Brain microvascular endothelial cell (primary cell): ENCODE measurements at regions not wholly inside any gene's neighbourhood (a gene's known extent, or its start where the extent isn't known, plus 50 kb on each side); places are given as distances from the start of the nearest gene placed in this dataset.

Source experiments
- DNase-seq: peaks from one replicate; pipeline ENCODE4 v3.0.0-alpha.2; 2020
- H3K27ac ChIP-seq: fragments of 250-450 bp; sonication (Bioruptor Pico); 2 replicates; pipeline ENCODE4 v1.5.1; 2020; ENCODE audit warnings: mild to moderate bottlenecking, moderate library complexity
- H3K27me3 ChIP-seq: fragments of 250-450 bp; sonication (Bioruptor Pico); replicated peaks from 2 replicates; pipeline ENCODE4 v1.5.1; 2020; ENCODE audit warnings: mild to moderate bottlenecking
- H3K36me3 ChIP-seq: fragments of 250-450 bp; sonication (Bioruptor Pico); replicated peaks from 2 replicates; pipeline ENCODE4 v1.5.1; 2020; ENCODE audit warnings: mild to moderate bottlenecking
- H3K4me3 ChIP-seq: 2 replicates; pipeline ENCODE4 v1.5.1; 2011; ENCODE audit warnings: low read depth, mild to moderate bottlenecking, control low read depth, low read length, moderate library complexity
- CTCF ChIP-seq: IDR thresholded peaks from 2 replicates; pipeline ENCODE4 v1.5.1; 2011; ENCODE audit warnings: low read depth, mild to moderate bottlenecking, moderate library complexity, low read length, control low read depth, inconsistent platforms; ENCODE audit errors: missing control alignments
- in situ Hi-C: cut with HindIII; loops from 2 replicates; pipeline ENCODE4 v1.10.0; 2017; ENCODE audit warnings: low sequenced_read_pairs, low pct_ligation_motif_present

- H3K36me3 ChIP-seq: no peaks in the 10 kb centered on the region
- H3K27me3 ChIP-seq: no peaks in the 10 kb centered on the region
- H3K4me3 ChIP-seq: no peak overlapping the region
- H3K27ac ChIP-seq: no peak overlapping the region
- no peak for DNase-seq
- in situ Hi-C loops: no loop called here
- no peak for TF ChIP-seq CTCF
Observed at GRCh38 chrX:109928596-109929335, 74.1 kb upstream of the TMEM164 start.

GRCh38 chrX:109931677-109932076 is 71.2 kb upstream of the TMEM164 start:
- Histone ChIP-seq H3K27me3 (no peaks in the 10 kb centered on the region), H3K4me3 (no peak overlapping the region), H3K36me3 (no peaks in the 10 kb centered on the region), H3K27ac (no peak overlapping the region)
- no peak for DNase-seq
- in situ Hi-C loops: no loop called here
- TF ChIP-seq CTCF: no peak

- Histone ChIP-seq H3K36me3 (no peaks in the 10 kb centered on the region), H3K27me3 (no peaks in the 10 kb centered on the region), H3K4me3 (no peak overlapping the region), H3K27ac (no peak overlapping the region)
- DNase-seq: no peak
- in situ Hi-C loops: no loop called here
- no peak for TF ChIP-seq CTCF
Observed at GRCh38 chrX:109934434-109934833, 68.5 kb upstream of the TMEM164 start.

- in situ Hi-C loops: no loop called here
Observed at GRCh38 chrX:109934935-109935334, 68.0 kb upstream of the TMEM164 start.

GRCh38 chrX:109936114-109936513 is 66.8 kb upstream of the TMEM164 start:
- no peak for TF ChIP-seq CTCF
- Histone ChIP-seq H3K27ac (no peak overlapping the region), H3K4me3 (no peak overlapping the region), H3K27me3 (no peaks in the 10 kb centered on the region), H3K36me3 (no peaks in the 10 kb centered on the region)
- in situ Hi-C loops: no loop called here
- DNase-seq: no peak

More at GRCh38 chrX:109934935-109935334, 68.0 kb upstream of the TMEM164 start:
- no peak overlapping the region for H3K27ac ChIP-seq
- DNase-seq: peak; percentile 34
- no peaks in the 10 kb centered on the region for H3K36me3 ChIP-seq
- H3K4me3 ChIP-seq: no peak overlapping the region
- H3K27me3 ChIP-seq: no peaks in the 10 kb centered on the region
- TF ChIP-seq CTCF: no peak

GRCh38 chrX:109936598-109936997 is 66.3 kb upstream of the TMEM164 start:
- DNase-seq: peak; percentile 8
- H3K27me3 ChIP-seq: no peaks in the 10 kb centered on the region
- in situ Hi-C loops: no loop called here
- no peak overlapping the region for H3K4me3 ChIP-seq
- no peak overlapping the region for H3K27ac ChIP-seq
- TF ChIP-seq CTCF: no peak
- H3K36me3 ChIP-seq: no peaks in the 10 kb centered on the region
